ENCODE measurements at regions not wholly inside any gene's neighbourhood (a gene's known extent, or its start where the extent isn't known, plus 50 kb on each side); places are given as distances from the start of the nearest gene placed in this dataset.

GRCh38 chr2:4134551-4135550 is 431.5 kb downstream of the DCDC2C start:
- H3K4me1 ChIP-seq (ENCODE audit: insufficient read depth): no peaks in the 10 kb centered on the region
- WGBS, 2 experiments (ENCODE audit: low coverage in 1 of 2, low lambda C conversion rate in 2 of 2, missing lambda C conversion rate in 2 of 2): 13 to 16% methylated on average over 8 of the region's 8 CpGs
- no peak overlapping the region for H3K9ac ChIP-seq
- no peaks in the 10 kb centered on the region for H4K20me1 ChIP-seq (ENCODE audit: insufficient read depth)
- no peaks in the 10 kb centered on the region for H3K9me2 ChIP-seq (ENCODE audit: insufficient read depth)
- H3K9me3 ChIP-seq (ENCODE audit: low read depth): no peaks in the 10 kb centered on the region
- no peak for TF ChIP-seq EZH2phosphoT487 (IDR thresholded peaks at IDR 0.05; ENCODE audit: insufficient read depth, low read depth)
- TF ChIP-seq EZH2 (IDR thresholded peaks at IDR 0.05; ENCODE audit: insufficient read depth, poor library complexity, severe bottlenecking): no peak
- H3K27ac ChIP-seq: no peak overlapping the region
- H3K4me3 ChIP-seq: no peak overlapping the region
- no peak for DNase-seq
- no peak overlapping the region for H2AFZ ChIP-seq
- in situ Hi-C loops (cut with MboI): no loop called here
- no peaks in the 10 kb centered on the region for H3F3A ChIP-seq (ENCODE audit: insufficient read depth)
- no peaks in the 10 kb centered on the region for H3K27me3 ChIP-seq (replicated peaks; ENCODE audit: insufficient read depth)
- H3K36me3 ChIP-seq (ENCODE audit: low read depth): no peaks in the 10 kb centered on the region
- no peaks in the 10 kb centered on the region for H3K79me2 ChIP-seq (ENCODE audit: insufficient read depth)
- no peak overlapping the region for H3K4me2 ChIP-seq (ENCODE audit: unreplicated experiment)

- no peaks in the 10 kb centered on the region for H4K20me1 ChIP-seq (ENCODE audit: insufficient read depth)
- H3K27me3 ChIP-seq (replicated peaks; ENCODE audit: insufficient read depth): no peaks in the 10 kb centered on the region
- 58 to 61% methylated on average over 14 of the region's 14 CpGs for WGBS, 2 experiments (ENCODE audit: low coverage in 1 of 2, low lambda C conversion rate in 2 of 2, missing lambda C conversion rate in 2 of 2)
- H3K4me2 ChIP-seq (ENCODE audit: unreplicated experiment): no peak overlapping the region
- H3F3A ChIP-seq (ENCODE audit: insufficient read depth): no peaks in the 10 kb centered on the region
- H3K79me2 ChIP-seq (ENCODE audit: insufficient read depth): no peaks in the 10 kb centered on the region
- TF ChIP-seq EZH2 (IDR thresholded peaks at IDR 0.05; ENCODE audit: insufficient read depth, poor library complexity, severe bottlenecking): no peak
- no peak for TF ChIP-seq EZH2phosphoT487 (IDR thresholded peaks at IDR 0.05; ENCODE audit: insufficient read depth, low read depth)
- no peak overlapping the region for H2AFZ ChIP-seq
- no peaks in the 10 kb centered on the region for H3K36me3 ChIP-seq (ENCODE audit: low read depth)
- in situ Hi-C loops (cut with MboI): no loop called here
- H3K4me1 ChIP-seq (ENCODE audit: insufficient read depth): no peaks in the 10 kb centered on the region
- no peaks in the 10 kb centered on the region for H3K9me2 ChIP-seq (ENCODE audit: insufficient read depth)
- DNase-seq: no peak
- H3K27ac ChIP-seq: no peak overlapping the region
- no peak overlapping the region for H3K9ac ChIP-seq
- H3K4me3 ChIP-seq: no peak overlapping the region
- H3K9me3 ChIP-seq (ENCODE audit: low read depth): no peaks in the 10 kb centered on the region
Measured at GRCh38 chr2:4135765-4136164, 432.4 kb downstream of the DCDC2C start.

GRCh38 chr2:4139316-4139715 is 435.9 kb downstream of the DCDC2C start:
- in situ Hi-C loops (cut with MboI): no loop called here
- H3K27me3 ChIP-seq (replicated peaks; ENCODE audit: insufficient read depth): no peaks in the 10 kb centered on the region
- H3K4me2 ChIP-seq (ENCODE audit: unreplicated experiment): no peak overlapping the region
- H3K4me3 ChIP-seq: no peak overlapping the region
- no peaks in the 10 kb centered on the region for H3K4me1 ChIP-seq (ENCODE audit: insufficient read depth)
- no peaks in the 10 kb centered on the region for H3K36me3 ChIP-seq (ENCODE audit: low read depth)
- H3K9me2 ChIP-seq (ENCODE audit: insufficient read depth): no peaks in the 10 kb centered on the region
- H3F3A ChIP-seq (ENCODE audit: insufficient read depth): no peaks in the 10 kb centered on the region
- no peaks in the 10 kb centered on the region for H4K20me1 ChIP-seq (ENCODE audit: insufficient read depth)
- H3K9ac ChIP-seq: no peak overlapping the region
- 31 to 36% methylated on average over 6 of the region's 6 CpGs for WGBS, 2 experiments (ENCODE audit: low coverage in 1 of 2, low lambda C conversion rate in 2 of 2, missing lambda C conversion rate in 2 of 2)
- no peak overlapping the region for H2AFZ ChIP-seq
- no peak overlapping the region for H3K27ac ChIP-seq
- no peaks in the 10 kb centered on the region for H3K9me3 ChIP-seq (ENCODE audit: low read depth)
- no peak for TF ChIP-seq EZH2phosphoT487 (IDR thresholded peaks at IDR 0.05; ENCODE audit: insufficient read depth, low read depth)
- TF ChIP-seq EZH2 (IDR thresholded peaks at IDR 0.05; ENCODE audit: insufficient read depth, poor library complexity, severe bottlenecking): no peak
- no peaks in the 10 kb centered on the region for H3K79me2 ChIP-seq (ENCODE audit: insufficient read depth)
- no peak for DNase-seq

- no peaks in the 10 kb centered on the region for H3F3A ChIP-seq (ENCODE audit: insufficient read depth)
- H3K27me3 ChIP-seq (replicated peaks; ENCODE audit: insufficient read depth): no peaks in the 10 kb centered on the region
- no peaks in the 10 kb centered on the region for H3K9me2 ChIP-seq (ENCODE audit: insufficient read depth)
- H4K20me1 ChIP-seq (ENCODE audit: insufficient read depth): no peaks in the 10 kb centered on the region
- no peaks in the 10 kb centered on the region for H3K9me3 ChIP-seq (ENCODE audit: low read depth)
- no peaks in the 10 kb centered on the region for H3K79me2 ChIP-seq (ENCODE audit: insufficient read depth)
- in situ Hi-C loops (cut with MboI): no loop called here
- H3K4me1 ChIP-seq (ENCODE audit: insufficient read depth): no peaks in the 10 kb centered on the region
- no peak for DNase-seq
- H3K4me2 ChIP-seq (ENCODE audit: unreplicated experiment): no peak overlapping the region
- 14 to 35% methylated on average over 1 of the region's 1 CpG for WGBS, 2 experiments (ENCODE audit: low coverage in 1 of 2, low lambda C conversion rate in 2 of 2, missing lambda C conversion rate in 2 of 2)
- no peak overlapping the region for H3K4me3 ChIP-seq
- TF ChIP-seq EZH2phosphoT487 (IDR thresholded peaks at IDR 0.05; ENCODE audit: insufficient read depth, low read depth) (no peak), EZH2 (IDR thresholded peaks at IDR 0.05; ENCODE audit: insufficient read depth, poor library complexity, severe bottlenecking) (no peak)
- no peak overlapping the region for H3K27ac ChIP-seq
- no peaks in the 10 kb centered on the region for H3K36me3 ChIP-seq (ENCODE audit: low read depth)
- H2AFZ ChIP-seq: no peak overlapping the region
- H3K9ac ChIP-seq: no peak overlapping the region
Measured at GRCh38 chr2:4139731-4140130, 436.4 kb downstream of the DCDC2C start.

Measured in GM23248 (cell line).